Loucy (cell line): ENCODE measurements at regions not wholly inside any gene's neighbourhood (a gene's known extent, or its start where the extent isn't known, plus 50 kb on each side); places are given as distances from the start of the nearest gene placed in this dataset.

Source experiments
- EZH2phosphoT487 ChIP-seq: fragments of 200-600 bp; IDR thresholded peaks from 2 replicates; pipeline ENCODE4 v1.6.1; 2018; ENCODE audit warnings: antibody characterized with exemption, mild to moderate bottlenecking, moderate library complexity, borderline replicate concordance
- TF ChIP-seq, protein P1 (sequence below): fragments of 200-600 bp; sonication (generic); conservative IDR thresholded peaks from 2 replicates; pipeline ENCODE4 v1.5.1; 2014; ENCODE audit warnings: mild to moderate bottlenecking, antibody characterized with exemption, low read length

DNA sequence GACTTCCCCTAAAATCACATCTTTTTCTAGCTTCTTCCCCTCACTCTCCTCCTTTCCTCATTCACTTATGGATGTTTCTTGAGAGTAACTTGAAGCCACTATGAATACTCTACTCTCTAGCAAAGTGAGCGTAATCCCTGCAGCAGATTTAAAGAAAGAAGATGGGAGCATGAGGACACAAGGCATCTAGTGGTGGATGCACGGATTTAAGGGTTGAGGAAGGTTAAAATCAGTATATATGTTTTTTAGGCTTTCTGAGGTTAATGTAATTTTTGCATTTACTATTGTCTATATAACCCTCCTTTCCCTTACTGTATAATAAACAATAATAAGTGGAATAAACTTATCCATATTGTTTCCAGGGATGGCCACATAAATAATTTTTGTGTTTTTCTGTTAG lies 495.2 kb upstream of the TPK1 start:
- TF ChIP-seq, protein P1, sequence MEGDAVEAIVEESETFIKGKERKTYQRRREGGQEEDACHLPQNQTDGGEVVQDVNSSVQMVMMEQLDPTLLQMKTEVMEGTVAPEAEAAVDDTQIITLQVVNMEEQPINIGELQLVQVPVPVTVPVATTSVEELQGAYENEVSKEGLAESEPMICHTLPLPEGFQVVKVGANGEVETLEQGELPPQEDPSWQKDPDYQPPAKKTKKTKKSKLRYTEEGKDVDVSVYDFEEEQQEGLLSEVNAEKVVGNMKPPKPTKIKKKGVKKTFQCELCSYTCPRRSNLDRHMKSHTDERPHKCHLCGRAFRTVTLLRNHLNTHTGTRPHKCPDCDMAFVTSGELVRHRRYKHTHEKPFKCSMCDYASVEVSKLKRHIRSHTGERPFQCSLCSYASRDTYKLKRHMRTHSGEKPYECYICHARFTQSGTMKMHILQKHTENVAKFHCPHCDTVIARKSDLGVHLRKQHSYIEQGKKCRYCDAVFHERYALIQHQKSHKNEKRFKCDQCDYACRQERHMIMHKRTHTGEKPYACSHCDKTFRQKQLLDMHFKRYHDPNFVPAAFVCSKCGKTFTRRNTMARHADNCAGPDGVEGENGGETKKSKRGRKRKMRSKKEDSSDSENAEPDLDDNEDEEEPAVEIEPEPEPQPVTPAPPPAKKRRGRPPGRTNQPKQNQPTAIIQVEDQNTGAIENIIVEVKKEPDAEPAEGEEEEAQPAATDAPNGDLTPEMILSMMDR = no peak
- no peak for TF ChIP-seq EZH2phosphoT487
